Stimulated activated memory B cell treated with anti-CD40 and anti-IgM and Interleukin-4, amounts not matched to agents 10 μg/mL and 1 μg/mL and 100 μg/mL, for 72 hours (primary cell): ENCODE measurements at regions not wholly inside any gene's neighbourhood (a gene's known extent, or its start where the extent isn't known, plus 50 kb on each side); places are given as distances from the start of the nearest gene placed in this dataset.

Experiments used
- ATAC-seq: fragments of 150-1000 bp; cut with Tn5 transposase; 2 replicates; pipeline ENCODE4 v1.10.0; 2021
- H3K27ac Mint-ChIP-seq: one replicate; pipeline ENCODE4 v1.8.0; 2022; ENCODE audit warnings: mild to moderate bottlenecking, mixed read lengths
- H3K27me3 Mint-ChIP-seq: one replicate; pipeline ENCODE4 v1.8.0; 2022; ENCODE audit warnings: mixed read lengths
- H3K36me3 Mint-ChIP-seq: one replicate; pipeline ENCODE4 v1.8.0; 2022; ENCODE audit warnings: mixed read lengths
- H3K4me1 Mint-ChIP-seq: one replicate; pipeline ENCODE4 v1.8.0; 2022; ENCODE audit warnings: mixed read lengths
- H3K4me3 Mint-ChIP-seq: one replicate; pipeline ENCODE4 v1.8.0; 2022; ENCODE audit warnings: mild to moderate bottlenecking, moderate library complexity, mixed read lengths
- H3K9me3 Mint-ChIP-seq: one replicate; pipeline ENCODE4 v1.8.0; 2022; ENCODE audit warnings: mixed read lengths

- Mint-ChIP-seq H3K27me3 (peaks cover 22% of the 10 kb centered on the region), H3K4me3 (no peak overlapping the region), H3K9me3 (no peaks in the 10 kb centered on the region), H3K36me3 (no peaks in the 10 kb centered on the region), H3K27ac (no peak overlapping the region), H3K4me1 (no peaks in the 10 kb centered on the region)
- no peak for ATAC-seq
Observed at GRCh38 chr22:27680636-27681035, 120.9 kb downstream of the MN1 start.

DNA sequence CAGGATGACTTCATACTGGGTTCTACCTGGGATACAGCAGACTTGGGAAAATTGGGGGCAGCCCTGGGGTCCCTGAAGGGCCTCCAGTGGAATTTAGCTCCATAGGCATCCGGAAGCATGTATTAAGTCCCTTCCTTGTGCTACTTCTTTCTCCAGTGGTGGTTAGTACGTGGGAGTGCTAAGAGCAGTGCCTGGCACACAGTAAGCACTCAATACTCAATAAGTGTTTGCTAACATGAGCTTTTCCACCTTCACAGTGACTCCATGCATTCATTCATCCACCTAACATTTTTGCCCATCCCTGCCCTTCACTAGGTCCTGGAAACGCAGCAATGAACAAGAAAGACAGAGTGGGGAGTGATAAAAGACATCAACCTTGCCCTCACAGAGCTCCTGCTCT lies 120.5 kb downstream of the MN1 start:
- Mint-ChIP-seq H3K27me3 (peaks cover 22% of the 10 kb centered on the region), H3K4me3 (no peak overlapping the region), H3K9me3 (no peaks in the 10 kb centered on the region), H3K4me1 (no peaks in the 10 kb centered on the region), H3K36me3 (no peaks in the 10 kb centered on the region), H3K27ac (no peak overlapping the region)
- no peak for ATAC-seq

- H3K4me3 Mint-ChIP-seq: no peak overlapping the region
- no peak for ATAC-seq
- H3K9me3 Mint-ChIP-seq: no peaks in the 10 kb centered on the region
- H3K27me3 Mint-ChIP-seq: peaks cover 20% of the 10 kb centered on the region
- H3K36me3 Mint-ChIP-seq: no peaks in the 10 kb centered on the region
- H3K27ac Mint-ChIP-seq: no peak overlapping the region
- no peaks in the 10 kb centered on the region for H3K4me1 Mint-ChIP-seq
Observed at GRCh38 chr22:27682437-27682836, 119.1 kb downstream of the MN1 start.

DNA sequence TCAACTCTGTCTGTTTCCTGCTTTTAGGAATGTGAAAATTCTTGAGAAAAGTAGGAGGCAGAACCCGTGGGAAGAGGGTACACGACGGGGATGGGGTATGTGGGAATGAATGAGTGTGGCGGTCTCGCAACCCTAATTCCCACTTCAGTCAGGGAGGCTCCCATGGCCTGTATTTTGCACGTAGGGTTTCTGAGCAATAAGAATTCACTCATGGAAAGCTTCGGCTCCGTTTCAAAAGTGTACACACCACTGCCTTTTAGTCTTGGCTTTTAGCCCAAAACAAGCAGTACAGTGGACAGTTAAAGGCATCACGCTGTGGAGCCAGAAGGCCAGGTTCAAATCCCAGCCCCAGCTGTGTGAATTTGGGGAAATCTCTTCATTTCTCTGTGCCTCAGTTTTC lies 116.7 kb downstream of the MN1 start:
- H3K27me3 Mint-ChIP-seq: peaks cover 21% of the 10 kb centered on the region

GRCh38 chr22:27685515-27685914 lies 116.0 kb downstream of the MN1 start:
- Mint-ChIP-seq H3K9me3 (peaks cover 2% of the 10 kb centered on the region), H3K27me3 (peaks cover 19% of the 10 kb centered on the region), H3K4me3 (no peak overlapping the region), H3K4me1 (no peaks in the 10 kb centered on the region), H3K27ac (no peak overlapping the region), H3K36me3 (no peaks in the 10 kb centered on the region)
- no peak for ATAC-seq

More for the DNA sequence above, 116.7 kb downstream of the MN1 start:
- H3K4me3 Mint-ChIP-seq: no peak overlapping the region
- no peak for ATAC-seq
- peaks cover 2% of the 10 kb centered on the region for H3K9me3 Mint-ChIP-seq
- no peaks in the 10 kb centered on the region for H3K4me1 Mint-ChIP-seq
- H3K36me3 Mint-ChIP-seq: no peaks in the 10 kb centered on the region
- H3K27ac Mint-ChIP-seq: no peak overlapping the region

- Mint-ChIP-seq H3K36me3 (no peaks in the 10 kb centered on the region), H3K4me3 (no peak overlapping the region), H3K27me3 (peaks cover 19% of the 10 kb centered on the region), H3K27ac (no peak overlapping the region), H3K9me3 (peaks cover 2% of the 10 kb centered on the region), H3K4me1 (no peaks in the 10 kb centered on the region)
- ATAC-seq: no peak
Observed at GRCh38 chr22:27685970-27686369, 115.6 kb downstream of the MN1 start.

- ATAC-seq: no peak
- Mint-ChIP-seq H3K4me3 (no peak overlapping the region), H3K36me3 (no peaks in the 10 kb centered on the region), H3K27me3 (peaks cover 19% of the 10 kb centered on the region), H3K27ac (no peak overlapping the region), H3K4me1 (no peaks in the 10 kb centered on the region), H3K9me3 (peaks cover 2% of the 10 kb centered on the region)
Observed at GRCh38 chr22:27686534-27686933, 115.0 kb downstream of the MN1 start.

GRCh38 chr22:27687984-27688545 lies 113.5 kb downstream of the MN1 start:
- Mint-ChIP-seq H3K27me3 (peaks cover 19% of the 10 kb centered on the region), H3K27ac (no peak overlapping the region), H3K36me3 (no peaks in the 10 kb centered on the region), H3K9me3 (peaks cover 2% of the 10 kb centered on the region), H3K4me1 (no peaks in the 10 kb centered on the region), H3K4me3 (no peak overlapping the region)
- no peak for ATAC-seq

DNA sequence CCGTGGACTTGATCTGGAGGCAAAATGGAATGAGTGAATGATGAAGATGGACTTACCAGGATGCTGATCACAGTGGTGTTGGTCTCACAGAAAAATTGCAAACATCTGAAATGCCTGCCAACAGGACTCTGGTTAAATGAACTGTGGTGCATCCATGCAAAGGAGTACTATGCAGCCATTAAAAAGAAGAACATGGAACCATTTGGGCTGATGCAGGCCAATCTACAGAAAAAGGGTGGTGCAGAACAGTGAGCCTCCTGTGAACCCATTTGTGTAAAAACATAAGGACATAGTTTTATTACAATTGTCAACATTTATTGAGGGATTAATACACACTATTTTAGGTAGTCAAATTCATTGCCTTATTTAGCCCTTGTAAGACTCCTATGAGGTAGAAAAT lies 111.9 kb downstream of the MN1 start:
- no peak for ATAC-seq
- H3K4me1 Mint-ChIP-seq: no peaks in the 10 kb centered on the region
- H3K27me3 Mint-ChIP-seq: peaks cover 19% of the 10 kb centered on the region
- H3K27ac Mint-ChIP-seq: no peak overlapping the region
- no peak overlapping the region for H3K4me3 Mint-ChIP-seq
- H3K9me3 Mint-ChIP-seq: peaks cover 2% of the 10 kb centered on the region
- no peaks in the 10 kb centered on the region for H3K36me3 Mint-ChIP-seq

DNA sequence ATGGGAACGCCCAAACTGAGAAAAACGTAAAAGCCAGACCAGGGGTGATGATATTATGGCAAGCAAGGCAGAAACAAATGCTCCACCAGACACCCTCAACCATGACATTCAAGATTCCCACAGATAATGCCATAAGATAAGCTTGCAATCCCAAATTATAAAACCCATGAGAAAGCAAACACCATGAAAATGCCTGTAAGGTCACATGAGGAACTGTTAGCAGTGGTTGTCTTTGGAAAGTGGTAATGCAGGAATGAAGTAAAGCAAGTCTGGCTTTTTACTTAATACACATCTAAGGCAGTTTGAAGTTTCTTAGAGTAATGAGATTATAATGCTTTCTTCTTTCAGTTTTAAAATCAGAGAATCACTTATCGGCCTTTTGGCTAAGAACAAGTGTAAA lies 111.0 kb downstream of the MN1 start:
- no peaks in the 10 kb centered on the region for H3K36me3 Mint-ChIP-seq
- H3K4me1 Mint-ChIP-seq: no peaks in the 10 kb centered on the region
- no peak overlapping the region for H3K4me3 Mint-ChIP-seq
- peaks cover 2% of the 10 kb centered on the region for H3K9me3 Mint-ChIP-seq
- H3K27ac Mint-ChIP-seq: no peak overlapping the region
- no peak for ATAC-seq
- H3K27me3 Mint-ChIP-seq: peaks cover 16% of the 10 kb centered on the region

DNA sequence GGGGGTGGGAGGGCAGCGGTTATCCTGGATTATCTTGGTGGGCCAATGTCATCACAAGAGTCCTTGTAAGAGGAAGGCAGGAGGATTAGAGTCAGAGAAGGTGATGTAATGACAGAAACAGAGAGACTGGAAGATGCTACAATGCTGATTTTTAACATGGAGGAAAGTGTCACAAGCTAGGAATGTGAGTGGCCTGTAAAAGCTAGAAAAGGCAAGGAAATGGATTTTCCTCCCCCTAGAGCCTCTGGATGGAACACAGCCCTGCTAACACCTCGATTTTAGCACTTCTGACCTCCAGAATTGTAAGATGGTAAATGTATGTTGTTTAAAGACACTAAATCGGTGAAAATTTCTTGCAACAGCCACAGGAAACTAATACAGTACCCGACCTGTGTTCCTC lies 109.3 kb downstream of the MN1 start:
- ATAC-seq: no peak
- H3K27ac Mint-ChIP-seq: no peak overlapping the region
- H3K9me3 Mint-ChIP-seq: peaks cover 4% of the 10 kb centered on the region
- H3K4me1 Mint-ChIP-seq: no peaks in the 10 kb centered on the region
- H3K4me3 Mint-ChIP-seq: no peak overlapping the region
- H3K36me3 Mint-ChIP-seq: no peaks in the 10 kb centered on the region
- H3K27me3 Mint-ChIP-seq: peaks cover 11% of the 10 kb centered on the region

- no peak overlapping the region for H3K4me3 Mint-ChIP-seq
- no peaks in the 10 kb centered on the region for H3K36me3 Mint-ChIP-seq
- H3K4me1 Mint-ChIP-seq: no peaks in the 10 kb centered on the region
- no peak overlapping the region for H3K27ac Mint-ChIP-seq
- H3K9me3 Mint-ChIP-seq: peaks cover 7% of the 10 kb centered on the region
- no peaks in the 10 kb centered on the region for H3K27me3 Mint-ChIP-seq
- ATAC-seq: no peak
Observed at GRCh38 chr22:27695925-27696324, 105.6 kb downstream of the MN1 start.

- no peak overlapping the region for H3K4me3 Mint-ChIP-seq
Observed at GRCh38 chr22:27697888-27698287, 103.7 kb downstream of the MN1 start.

More at GRCh38 chr22:27697888-27698287, 103.7 kb downstream of the MN1 start:
- Mint-ChIP-seq H3K9me3 (peaks cover 11% of the 10 kb centered on the region), H3K27me3 (no peaks in the 10 kb centered on the region), H3K36me3 (no peaks in the 10 kb centered on the region), H3K27ac (no peak overlapping the region), H3K4me1 (no peaks in the 10 kb centered on the region)
- ATAC-seq: no peak
